ENCODE measurements at regions not wholly inside any gene's neighbourhood (a gene's known extent, or its start where the extent isn't known, plus 50 kb on each side); places are given as distances from the start of the nearest gene placed in this dataset.

DNA sequence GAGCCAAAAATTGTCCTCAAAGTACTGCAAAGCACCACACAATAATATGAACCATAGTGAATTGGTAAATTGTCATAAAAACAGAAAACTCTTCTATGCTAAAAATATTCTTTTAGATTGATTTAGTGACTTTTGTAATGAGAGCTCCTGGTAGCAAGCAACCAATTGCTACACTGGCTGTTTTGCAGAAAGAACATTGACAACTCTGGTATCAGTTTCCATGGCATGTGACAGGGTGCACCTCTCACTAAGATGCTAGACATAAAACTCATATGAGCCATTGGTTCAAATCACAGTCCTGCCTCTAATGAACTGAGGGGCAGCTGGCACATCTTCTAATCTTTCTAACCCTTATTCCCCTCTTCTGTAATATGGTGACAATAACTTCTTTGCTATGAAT, 212.2 kb downstream of the HS3ST1 start:
- TF ChIP-seq, protein P1, sequence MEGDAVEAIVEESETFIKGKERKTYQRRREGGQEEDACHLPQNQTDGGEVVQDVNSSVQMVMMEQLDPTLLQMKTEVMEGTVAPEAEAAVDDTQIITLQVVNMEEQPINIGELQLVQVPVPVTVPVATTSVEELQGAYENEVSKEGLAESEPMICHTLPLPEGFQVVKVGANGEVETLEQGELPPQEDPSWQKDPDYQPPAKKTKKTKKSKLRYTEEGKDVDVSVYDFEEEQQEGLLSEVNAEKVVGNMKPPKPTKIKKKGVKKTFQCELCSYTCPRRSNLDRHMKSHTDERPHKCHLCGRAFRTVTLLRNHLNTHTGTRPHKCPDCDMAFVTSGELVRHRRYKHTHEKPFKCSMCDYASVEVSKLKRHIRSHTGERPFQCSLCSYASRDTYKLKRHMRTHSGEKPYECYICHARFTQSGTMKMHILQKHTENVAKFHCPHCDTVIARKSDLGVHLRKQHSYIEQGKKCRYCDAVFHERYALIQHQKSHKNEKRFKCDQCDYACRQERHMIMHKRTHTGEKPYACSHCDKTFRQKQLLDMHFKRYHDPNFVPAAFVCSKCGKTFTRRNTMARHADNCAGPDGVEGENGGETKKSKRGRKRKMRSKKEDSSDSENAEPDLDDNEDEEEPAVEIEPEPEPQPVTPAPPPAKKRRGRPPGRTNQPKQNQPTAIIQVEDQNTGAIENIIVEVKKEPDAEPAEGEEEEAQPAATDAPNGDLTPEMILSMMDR (IDR thresholded peaks at IDR 0.05 in 8 of 11, conservative IDR thresholded peaks at IDR 0.05 in 3 of 11): no peak
- TF ChIP-seq POLR2A (IDR thresholded peaks at IDR 0.05) (no peak), POLR2AphosphoS5 (IDR thresholded peaks at IDR 0.05) (no peak)
